Tibial nerve (tissue), 3 donors: ENCODE measurements at regions not wholly inside any gene's neighbourhood (a gene's known extent, or its start where the extent isn't known, plus 50 kb on each side); places are given as distances from the start of the nearest gene placed in this dataset.

Experiments
- POLR2A ChIP-seq, 2 donors: fragments of 450-650 bp; IDR thresholded peaks; one replicate each; pipeline ENCODE4 v1.6.1; 2017; ENCODE audit warnings: antibody characterized with exemption in 2 of 2, mild to moderate bottlenecking in 2 of 2, moderate library complexity in 2 of 2
- TF ChIP-seq, protein P1 (sequence below), 5 experiments: fragments of 200-600 bp in 3 of 5; fragments of 450-650 bp in 2 of 5; sonication (generic) in 3 of 5; IDR thresholded peaks; one replicate each; pipeline ENCODE4 v1.5.1; 2016 to 2019; ENCODE audit warnings: antibody characterized with exemption in 5 of 5, mild to moderate bottlenecking in 3 of 5, moderate library complexity in 2 of 5

GRCh38 chr18:10391506-10391905 lies 62.9 kb upstream of the APCDD1 start:
- TF ChIP-seq, protein P1, sequence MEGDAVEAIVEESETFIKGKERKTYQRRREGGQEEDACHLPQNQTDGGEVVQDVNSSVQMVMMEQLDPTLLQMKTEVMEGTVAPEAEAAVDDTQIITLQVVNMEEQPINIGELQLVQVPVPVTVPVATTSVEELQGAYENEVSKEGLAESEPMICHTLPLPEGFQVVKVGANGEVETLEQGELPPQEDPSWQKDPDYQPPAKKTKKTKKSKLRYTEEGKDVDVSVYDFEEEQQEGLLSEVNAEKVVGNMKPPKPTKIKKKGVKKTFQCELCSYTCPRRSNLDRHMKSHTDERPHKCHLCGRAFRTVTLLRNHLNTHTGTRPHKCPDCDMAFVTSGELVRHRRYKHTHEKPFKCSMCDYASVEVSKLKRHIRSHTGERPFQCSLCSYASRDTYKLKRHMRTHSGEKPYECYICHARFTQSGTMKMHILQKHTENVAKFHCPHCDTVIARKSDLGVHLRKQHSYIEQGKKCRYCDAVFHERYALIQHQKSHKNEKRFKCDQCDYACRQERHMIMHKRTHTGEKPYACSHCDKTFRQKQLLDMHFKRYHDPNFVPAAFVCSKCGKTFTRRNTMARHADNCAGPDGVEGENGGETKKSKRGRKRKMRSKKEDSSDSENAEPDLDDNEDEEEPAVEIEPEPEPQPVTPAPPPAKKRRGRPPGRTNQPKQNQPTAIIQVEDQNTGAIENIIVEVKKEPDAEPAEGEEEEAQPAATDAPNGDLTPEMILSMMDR (IDR thresholded peaks at IDR 0.05) = no peak
- no peak for TF ChIP-seq POLR2A (IDR thresholded peaks at IDR 0.05)
